HG03342 (cell line): ENCODE measurements at regions not wholly inside any gene's neighbourhood (a gene's known extent, or its start where the extent isn't known, plus 50 kb on each side); places are given as distances from the start of the nearest gene placed in this dataset.
"Not testable (repeated sequence)": the region's sequence is repeated elsewhere in the genome, so short reads cannot be mapped to it uniquely, and the experiment has no call there.

Source experiments
- ATAC-seq: cut with Tn5 transposase; IDR thresholded peaks from one replicate; pipeline ENCODE4 v1.9.1; 2021; ENCODE audit warnings: mild to moderate bottlenecking, moderate library complexity; ENCODE audit not compliant: unreplicated experiment

DNA sequence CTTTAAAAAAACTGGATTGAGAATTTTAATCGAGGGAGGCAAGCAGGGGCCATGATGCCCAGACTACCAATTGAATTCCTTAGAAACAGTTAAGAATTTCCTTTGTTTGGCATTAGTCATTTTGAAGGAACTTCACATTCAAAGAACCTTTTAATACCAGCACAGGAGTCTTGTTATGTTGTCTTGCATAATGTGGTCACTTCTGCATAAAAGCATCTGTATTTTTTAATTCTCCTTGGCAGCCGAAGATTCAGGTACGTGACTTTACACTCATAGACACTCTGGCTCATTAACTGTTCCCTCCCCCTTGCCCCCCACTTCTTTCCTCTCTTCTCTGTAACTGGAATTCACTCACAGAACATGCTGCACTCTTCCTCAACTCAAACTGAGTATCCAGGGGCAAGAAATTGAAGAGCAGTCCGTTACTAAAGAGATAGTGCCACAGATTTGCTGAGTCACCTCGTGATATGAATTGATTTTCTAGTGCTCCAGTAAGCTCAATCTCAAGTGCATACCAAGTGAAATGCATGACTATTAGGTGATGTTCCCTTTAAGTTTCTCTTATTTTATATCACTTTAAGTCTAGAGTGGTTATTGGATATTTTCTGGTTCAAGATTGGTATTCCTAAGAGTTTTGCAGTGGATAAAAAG, 572.2 kb upstream of the SOX9 start:
- no peak for ATAC-seq

DNA sequence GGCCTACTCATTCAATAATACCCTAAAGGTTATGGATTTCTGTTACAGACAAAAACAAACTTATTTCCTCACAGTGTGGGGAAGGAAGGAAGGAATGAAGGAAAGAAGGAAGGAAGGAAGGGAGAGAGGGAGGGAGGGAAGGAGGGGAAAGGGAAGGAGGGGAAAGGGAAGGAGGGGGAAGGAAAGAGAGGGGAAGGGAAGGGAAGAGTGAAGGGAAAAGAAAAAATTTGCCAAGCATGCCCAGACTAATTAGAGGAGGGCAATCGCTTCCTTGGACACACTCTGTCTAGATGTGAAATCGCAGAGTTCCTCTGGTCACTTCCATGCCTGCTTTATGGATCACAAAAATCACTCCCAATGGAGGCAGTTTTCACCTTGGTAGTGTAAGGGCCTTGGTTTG, 570.1 kb upstream of the SOX9 start:
- ATAC-seq, result no peak

DNA sequence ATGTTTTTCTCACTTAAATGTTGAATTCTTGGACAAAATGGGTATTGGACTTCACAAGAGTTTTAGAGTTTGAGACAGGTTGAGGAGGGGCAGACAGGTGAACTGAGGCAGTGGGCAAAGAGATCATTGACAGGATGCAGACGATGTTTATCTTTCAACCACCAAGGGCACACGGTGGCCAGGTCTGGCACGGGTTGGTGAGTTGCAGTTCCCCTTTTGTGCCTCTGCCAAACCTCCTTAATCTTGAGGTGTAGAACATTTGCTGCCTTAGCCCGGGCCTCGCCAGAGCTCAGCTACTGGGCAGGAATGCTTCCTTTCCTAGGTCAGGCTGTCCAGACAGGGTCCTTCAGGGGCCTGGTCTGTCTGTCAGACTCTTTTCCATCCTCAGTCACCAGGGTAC, 567.4 kb upstream of the SOX9 start:
- ATAC-seq, result no peak

DNA sequence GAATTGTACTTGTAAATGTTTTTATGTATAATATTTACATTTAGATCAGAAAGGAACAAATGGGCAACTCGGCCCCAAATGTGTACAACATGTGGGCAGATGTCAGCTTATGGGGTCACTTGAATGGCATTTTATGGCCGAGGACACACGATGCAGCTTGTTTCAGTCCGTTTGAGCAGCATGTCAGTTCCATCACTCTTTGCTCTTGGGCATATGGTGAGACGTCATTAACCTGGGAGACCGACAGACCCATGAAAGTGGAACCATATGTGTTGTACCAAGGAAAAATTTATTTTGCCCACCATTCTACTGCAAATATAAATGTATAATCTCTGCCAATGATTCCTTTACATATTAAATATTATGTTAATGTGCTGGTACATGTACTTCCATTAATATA, 561.9 kb upstream of the SOX9 start:
- ATAC-seq, result no peak

DNA sequence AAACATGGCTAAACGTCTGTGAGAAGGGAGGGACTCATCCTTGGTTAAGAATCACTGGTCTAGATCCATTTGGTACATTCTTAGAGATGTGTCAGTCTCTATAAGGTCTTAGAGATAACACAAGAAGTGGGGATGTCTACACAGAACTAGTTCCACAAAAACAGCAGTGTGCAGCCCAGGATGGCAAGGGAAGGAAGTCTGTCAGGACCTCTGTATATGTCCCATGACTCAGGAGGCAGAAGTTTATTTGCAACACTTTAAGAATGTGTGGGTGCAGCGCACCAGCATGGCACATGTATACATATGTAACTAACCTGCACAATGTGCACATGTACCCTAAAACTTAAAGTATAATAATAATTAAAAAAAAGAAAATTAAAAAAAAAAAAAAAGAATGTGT, 548.5 kb upstream of the SOX9 start:
- no peak for ATAC-seq

DNA sequence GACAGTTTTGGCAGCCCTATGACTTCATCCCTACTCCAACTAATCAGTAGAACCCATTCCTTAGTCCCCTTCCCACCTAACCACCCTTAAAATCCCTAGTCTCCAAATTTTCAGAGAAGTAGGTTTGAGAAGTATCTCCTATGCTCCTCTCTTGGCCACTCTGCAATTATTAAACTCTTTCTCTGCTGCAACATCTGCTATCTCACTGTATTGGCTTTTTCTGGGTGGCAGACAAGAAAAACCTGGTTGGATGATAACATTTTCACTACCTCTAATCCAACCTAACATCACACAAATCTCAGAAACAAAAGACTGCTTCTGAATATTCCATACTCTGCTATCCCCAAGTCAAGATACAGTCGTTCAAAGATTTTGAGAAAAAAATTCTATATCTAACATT, 542.4 kb upstream of the SOX9 start:
- no peak for ATAC-seq

DNA sequence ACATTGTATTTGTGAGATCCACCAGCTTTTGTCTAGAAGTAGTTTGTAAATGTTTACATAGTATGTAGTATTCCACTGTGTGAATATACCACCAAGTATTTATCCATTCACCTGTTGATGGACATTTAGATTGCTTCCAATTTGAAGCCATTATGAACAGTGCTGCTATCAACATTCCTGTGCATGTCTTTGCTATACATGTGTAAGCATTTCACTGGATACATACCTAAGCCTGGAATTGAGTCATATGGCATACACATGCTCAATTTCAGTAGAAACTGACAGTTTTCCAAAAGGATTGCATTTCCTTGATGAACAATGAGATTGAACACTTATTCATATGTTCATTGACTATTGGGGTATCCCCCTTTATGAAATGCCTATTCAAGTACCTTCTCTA, 540.6 kb upstream of the SOX9 start:
- no peak for ATAC-seq

DNA sequence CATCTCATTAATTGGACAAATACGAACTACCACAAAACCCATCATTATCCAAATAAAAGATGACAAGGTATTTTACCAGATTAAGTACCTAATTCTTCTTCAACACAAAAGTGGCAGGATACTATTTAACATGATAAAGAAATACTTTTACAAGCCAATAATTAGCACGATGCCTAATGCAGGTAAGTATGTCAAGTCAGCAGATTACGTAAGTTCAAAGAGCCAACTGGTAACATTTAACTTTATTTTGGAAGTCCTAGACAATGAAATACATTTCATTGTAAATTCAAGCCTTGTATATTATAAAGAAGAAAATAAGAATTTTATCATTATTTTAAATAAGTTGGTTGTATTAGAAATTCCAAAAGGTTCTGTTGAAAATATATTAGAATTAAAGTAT, 535.3 kb upstream of the SOX9 start:
- ATAC-seq, result no peak

DNA sequence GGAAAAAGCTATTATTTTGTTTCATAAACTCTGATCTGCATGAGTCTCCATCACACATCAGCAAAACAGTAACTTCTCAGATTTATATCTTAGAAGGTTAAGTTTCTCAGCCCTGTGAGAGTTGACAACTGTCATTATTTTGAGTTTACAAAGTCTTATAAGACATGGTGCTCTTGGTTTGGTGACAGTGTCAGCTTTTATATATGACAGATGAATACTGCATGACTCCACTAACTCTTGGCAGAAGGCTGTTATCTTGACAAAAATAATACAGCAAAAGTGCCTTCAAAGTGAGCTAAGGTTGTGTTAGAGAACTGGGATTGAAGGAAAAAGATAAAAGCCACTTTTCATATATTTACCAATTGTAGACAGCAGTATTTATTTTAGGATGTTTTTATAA, 528.4 kb upstream of the SOX9 start:
- no peak for ATAC-seq

DNA sequence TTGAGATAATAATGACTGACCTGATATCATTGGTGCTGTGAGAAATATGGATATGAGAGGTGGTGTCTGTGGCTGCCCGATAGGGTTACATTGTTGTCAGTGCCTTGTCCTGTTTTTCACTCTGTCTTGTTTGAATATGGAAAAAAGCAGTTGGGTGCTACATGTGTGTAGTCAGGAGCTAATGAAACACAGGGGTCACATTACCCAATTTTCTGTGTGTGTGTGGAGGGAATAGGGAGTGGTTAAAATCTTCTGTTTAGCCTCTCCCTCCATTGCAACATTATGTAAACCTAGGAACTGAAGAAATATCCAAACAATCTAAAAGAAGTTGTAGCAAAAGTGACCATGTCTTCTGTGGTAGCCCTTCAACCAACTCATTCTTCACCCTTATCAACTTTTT, 527.7 kb upstream of the SOX9 start:
- no peak for ATAC-seq

DNA sequence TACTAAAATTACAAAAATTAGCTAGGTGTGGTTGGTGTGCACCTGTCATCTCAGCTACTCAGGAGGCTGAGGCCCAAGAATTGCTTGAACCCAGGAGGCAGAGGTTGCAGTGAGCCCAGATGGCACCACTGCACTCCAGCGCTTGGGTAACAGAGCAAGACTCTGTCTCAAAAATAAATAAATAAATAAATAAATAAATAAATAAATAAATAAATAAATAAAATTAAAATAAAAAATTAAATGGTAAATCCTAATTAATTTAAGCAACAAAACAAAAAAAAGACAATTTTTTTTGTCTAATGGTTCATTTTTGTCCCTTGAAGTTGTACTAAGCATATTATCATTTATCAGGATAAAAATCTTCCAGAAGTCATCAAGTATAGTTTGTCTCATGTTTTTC, 521.2 kb upstream of the SOX9 start:
- ATAC-seq, result not testable (repeated sequence)

DNA sequence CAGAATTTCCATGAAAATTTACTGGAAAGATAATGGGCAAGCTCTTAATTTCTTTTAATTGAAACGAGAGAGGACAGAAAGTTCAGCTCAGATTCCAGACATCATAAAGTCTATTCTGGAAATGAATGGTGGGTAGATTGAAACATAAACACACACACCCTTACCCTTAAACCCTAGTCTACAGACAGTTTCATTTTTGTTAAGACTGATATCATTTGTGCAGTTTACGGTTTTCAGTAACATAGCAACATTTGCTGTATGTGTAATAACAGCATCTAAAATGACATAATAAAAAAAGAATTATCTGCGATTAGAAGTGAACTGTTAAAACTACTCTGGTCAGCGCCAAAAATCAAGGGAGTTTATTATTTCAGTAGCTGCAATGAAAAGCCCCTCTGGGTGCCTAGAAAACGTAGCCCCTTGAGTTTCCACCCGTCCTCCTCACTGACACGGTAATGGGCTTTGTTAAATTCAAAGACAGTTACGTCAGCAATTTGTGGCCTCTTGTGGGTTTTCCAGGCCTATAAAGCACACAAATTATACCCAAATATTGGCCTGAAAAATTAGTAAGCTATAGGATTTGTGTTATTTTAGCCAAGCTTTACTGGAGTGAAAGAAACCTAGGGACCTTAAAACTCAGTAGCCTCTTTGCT, 520.6 kb upstream of the SOX9 start:
- no peak for ATAC-seq

DNA sequence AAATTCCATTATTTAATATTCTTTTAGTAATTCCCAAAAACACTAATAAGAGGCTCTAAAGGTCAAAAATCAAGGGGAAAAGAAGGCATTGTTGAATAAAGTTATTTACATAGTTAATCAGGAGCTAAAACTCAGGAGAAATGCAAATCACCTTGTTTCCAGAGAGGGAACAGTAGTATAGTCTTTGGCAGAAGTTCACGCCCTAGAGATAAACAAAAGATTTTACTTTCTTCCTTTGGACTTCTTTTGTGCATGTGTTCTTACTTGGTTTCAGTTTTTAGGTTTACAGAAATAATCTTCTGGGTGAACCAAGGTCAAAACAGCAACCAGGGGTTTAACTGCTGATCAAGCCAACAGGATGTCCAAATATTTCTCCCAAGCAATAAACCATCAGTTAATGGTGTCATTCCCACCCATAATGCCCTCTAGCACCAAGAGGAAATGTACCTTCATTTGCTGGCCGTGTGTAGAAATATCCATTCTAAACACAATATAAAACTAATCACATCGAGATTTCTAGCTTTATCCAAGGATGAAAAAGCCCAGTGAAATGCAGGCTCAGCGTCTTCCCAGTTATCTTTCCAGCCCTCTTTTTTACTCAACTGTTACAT, 518.8 kb upstream of the SOX9 start:
- no peak for ATAC-seq

DNA sequence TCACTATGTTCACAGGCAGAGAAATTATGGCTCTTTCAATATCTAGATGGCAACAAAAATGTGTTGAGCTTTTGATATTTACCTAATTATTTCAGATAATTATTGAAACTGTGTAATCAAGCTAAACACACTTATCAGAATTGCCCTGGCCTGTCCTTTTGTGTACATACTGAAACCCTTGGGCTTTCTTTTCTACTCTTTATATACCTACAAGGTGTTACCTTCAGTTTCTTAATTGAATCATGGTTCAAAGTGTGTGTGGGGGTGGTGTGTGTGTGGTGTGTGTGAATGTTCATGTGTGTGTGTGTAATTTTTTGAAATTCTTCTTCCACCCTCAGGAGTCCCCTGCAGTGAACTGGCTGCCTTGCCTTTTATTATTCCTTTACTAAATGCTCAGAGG, 506.8 kb upstream of the SOX9 start:
- ATAC-seq, result no peak

DNA sequence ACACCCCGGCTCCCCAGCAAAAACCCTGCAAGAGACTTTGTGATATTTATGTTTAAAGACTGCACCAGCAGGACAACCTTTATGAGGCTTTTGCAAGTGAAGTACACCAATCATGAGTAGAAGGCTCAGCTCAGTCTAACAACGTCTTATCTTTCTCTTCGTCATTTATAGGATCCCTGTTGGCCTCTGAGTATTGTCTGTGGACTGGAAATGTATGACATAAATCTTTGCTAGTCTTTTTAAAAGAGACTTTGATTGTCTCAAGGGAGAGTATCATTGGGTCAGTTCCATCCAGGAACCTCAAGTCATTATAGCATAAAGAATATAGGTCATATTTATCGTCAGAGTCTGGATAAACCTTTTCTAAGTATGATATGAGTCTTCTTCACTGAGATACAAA, 505.0 kb upstream of the SOX9 start:
- no peak for ATAC-seq

DNA sequence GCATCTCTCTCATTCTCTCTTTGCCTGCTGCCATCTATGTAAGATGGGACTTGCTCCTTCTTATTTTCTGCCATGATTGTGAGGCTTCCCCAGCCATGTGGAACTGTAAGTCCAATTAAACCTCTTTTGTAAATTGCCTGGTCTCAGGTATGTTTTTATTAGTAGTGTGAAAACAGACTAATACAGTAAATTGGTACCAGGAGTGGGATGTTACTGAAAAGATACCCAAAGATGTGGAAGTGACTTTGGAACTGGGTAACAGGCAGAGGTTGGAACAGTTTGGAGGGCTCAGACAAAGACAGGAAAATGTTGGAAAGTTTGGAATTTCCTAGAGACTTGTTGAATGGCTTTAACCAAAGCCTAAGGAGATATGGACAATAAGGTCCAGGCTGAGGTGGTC, 503.1 kb upstream of the SOX9 start:
- not testable (repeated sequence) for ATAC-seq

DNA sequence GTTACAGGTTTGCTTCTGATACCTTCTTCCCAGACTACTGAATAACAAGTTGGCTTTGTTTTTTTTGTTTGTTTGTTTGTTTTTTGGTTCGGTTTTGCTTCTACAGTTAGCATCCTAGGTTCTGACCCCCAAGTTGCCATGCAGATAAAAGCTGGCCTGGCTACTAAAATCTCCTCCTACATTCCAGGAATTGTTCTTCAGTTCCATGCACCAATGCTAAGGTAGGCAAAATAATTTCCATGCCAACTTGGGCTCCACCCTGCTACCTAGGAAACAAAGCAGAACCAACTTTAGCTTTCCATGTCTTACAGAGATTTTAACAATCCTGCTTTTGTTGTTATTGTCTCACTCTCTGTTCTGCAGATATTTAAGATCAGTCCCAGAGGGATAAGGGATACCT, 495.5 kb upstream of the SOX9 start:
- ATAC-seq, result no peak

DNA sequence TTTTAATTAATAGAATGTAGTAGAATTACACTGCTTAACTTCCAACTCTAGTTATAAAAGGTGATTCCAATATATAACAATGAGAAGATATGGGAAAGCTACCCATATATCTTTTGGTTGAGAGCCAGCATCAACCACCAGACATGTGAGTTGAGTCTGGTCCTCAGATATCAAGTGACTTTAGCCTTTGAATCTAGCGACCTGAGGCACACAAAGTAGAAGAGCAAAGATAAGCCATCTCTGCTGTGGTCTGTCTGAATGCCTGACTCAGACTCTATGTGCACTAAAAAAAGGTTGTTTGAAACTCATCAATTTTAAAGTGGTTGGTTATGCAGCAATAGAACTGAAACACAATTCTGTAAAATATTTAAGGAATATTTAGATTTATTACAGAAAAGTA, 492.5 kb upstream of the SOX9 start:
- ATAC-seq, result no peak

DNA sequence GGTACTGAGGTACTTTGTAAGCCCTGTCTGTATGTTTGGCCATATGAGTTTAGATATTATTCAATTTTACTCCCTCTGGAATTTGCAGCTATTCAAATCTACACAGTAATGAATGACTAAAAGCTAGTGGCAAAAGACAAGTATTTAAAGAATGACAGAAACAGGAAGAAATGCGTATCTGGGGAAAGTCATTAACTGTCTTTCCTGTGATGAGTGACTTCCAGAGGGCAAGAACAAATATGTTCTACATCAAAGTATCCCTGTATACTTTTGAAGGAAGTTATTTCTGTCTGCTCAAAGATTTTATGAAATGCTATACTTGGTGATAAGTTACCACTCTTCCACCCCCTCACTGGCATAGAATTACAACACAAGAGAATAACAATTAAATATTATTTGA, 489.3 kb upstream of the SOX9 start:
- no peak for ATAC-seq

DNA sequence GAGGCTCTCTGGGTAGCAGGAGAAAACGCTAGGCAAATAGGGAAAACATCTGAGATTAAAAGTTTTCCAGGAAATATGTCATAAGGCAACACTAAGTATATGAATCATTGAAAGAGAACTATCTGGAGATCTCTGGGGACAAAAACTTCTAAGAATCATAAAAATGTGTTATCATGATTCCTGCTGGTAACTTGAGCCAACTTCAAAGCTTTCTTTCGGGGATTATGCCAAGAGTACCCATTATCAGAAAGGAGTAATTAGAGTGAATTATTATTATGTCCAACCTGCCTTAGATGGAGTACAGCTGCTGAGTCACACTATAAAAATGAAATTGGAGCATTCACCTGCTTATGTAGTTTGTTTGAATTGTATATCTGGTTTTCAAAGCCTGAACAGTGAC, 488.5 kb upstream of the SOX9 start:
- no peak for ATAC-seq

DNA sequence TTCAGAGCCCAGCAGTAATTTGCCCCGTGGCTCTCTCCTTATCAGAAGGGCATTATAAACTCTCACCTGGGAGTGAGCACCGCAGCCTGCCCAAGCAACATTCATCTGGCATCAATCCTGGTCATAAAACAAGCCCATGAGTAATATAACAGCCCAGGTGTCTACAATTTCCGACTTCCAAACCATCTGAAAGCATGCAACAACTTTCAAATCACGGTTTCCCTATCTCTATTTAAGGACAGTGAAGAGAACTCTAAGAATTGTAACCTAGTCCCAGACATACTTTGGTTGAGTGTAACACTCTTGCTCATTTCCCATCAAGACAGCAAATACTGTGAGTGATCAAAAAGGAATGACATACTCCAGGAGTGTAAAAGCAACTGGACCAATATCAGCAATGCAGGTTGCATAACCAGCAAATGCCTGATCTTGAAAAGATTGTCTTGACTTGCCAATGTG, 487.4 kb upstream of the SOX9 start:
- ATAC-seq, result no peak

DNA sequence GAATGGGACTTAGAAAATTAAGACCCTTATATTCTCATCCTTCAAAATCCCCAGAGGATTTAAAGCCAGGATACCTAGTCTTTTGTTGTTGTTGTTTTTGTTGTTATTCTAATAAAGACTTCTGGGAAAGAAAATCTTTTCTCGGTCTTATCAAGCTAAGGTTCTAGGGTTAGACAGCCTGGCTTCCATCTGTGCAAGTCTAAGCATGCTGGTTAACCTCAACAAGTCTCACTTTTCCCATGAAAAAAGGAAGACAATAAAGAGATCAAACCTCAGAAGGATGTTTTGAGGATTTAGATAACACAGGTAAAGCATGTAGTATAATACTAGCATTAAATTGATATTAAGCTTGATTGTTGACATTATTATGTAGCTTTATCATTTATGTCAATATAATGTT, 486.4 kb upstream of the SOX9 start:
- ATAC-seq, result no peak

DNA sequence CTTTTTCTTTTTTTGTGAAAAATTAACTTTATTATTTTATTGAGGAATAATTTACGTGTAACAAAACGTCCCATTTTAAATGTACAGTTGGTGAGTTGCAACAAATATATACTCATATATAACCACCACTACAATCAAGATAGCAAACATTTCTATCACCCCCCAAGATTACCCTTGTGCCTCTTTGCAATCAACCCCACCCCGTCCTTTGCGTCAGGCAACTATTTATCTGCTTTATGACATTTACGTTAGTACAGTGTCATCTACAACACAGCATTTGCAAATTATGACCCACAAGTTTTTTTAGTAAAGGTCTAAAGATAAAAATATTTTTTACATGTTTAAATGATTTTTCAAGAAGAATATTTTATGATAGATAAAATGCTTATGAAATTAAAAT, 485.6 kb upstream of the SOX9 start:
- ATAC-seq, result no peak
